ENCODE measurements at regions not wholly inside any gene's neighbourhood (a gene's known extent, or its start where the extent isn't known, plus 50 kb on each side); places are given as distances from the start of the nearest gene placed in this dataset.
A peak's percentile ranks its signal among the peaks of the same experiment; 100 is the strongest.

DNA sequence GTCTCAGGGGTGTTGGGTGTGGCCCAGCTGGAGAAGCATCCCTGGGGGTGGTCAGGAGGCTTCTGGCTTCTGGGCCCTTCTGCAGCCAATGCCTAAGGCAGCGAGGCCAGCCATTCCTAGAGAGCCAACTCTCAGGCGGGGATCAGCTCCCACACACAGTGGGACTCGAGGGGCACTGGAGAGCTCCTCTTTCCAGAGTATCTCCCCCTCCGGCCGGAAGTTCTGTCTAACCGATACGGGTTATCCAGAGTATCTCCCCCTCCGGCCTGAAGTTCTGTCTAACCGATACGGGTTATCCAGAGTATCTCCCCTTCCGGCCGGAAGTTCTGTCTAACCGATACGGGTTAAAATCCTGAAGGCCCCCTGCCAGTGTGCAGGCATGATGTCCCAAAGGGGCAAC, 71.2 kb upstream of the B3GAT1 start:
- no peak for DNase-seq

DNA sequence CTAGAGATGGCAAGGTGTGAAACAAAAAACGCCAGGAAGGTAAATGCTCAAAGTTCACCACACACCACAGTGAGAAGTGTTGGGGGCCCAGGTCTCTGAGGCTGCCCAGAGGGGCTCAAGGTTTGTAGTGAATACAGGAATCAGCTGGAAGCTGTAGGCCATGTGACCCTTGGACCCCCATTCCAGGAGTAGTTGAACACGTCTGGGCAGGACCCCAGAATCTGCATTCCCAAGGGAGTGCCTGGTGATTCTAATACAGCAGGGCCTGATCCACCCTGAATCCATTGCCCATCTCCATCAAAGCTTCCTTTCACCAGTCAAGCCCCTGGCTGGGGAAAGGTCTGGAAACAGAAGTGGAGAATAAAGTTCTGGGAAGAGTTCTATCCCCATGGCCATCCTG, 70.8 kb upstream of the B3GAT1 start:
- DNase-seq: no peak

DNA sequence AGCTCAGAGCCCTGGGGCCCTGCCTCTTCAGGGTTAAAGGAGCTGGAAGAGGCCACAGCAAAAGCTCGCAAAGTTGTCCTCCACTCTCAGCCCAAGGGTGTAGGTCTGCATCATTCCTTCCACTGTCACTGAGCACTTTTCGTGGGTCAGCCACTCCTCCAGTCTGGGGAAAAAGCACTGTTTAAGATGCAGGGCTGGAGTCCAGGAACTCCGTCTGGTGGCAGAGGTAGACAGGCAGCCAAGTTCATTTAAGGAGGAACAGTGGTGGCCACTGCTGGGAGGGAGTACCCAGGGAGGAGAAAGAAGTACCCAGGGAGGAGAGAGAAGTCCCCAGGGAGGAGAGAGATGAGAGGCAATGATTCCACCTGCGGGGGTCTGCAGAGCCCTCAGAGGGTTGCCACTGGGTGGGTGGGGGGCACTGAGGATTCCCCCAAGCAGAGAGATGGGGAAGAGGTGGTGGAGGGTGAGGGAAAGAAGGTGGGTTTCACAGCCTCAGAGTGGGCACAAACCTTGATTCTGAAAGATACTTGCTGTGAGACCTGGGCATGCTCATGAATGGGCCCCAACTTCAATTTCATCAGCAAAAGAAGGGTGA, 70.0 kb upstream of the B3GAT1 start:
- no peak for DNase-seq

DNA sequence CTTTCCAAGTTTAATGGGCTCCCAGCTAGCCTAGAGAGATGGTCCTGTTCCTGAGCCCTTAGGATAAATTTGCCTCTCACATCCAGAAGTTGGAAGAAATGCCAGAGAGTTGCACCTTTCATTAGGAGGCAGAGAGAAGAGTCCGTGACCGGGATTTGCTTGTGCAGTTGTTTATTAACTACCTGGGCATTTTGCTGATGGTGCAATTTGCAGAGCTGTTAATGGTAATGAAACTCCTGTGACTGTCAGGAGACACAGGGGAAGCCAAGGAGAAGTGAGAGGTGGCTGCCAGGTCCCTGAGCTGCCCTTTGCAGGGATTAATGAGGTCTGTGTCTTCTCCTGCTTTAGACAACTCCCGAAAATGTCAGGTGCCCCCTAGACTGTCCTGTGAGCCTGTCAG, 69.1 kb upstream of the B3GAT1 start:
- DNase-seq: no peak

DNA sequence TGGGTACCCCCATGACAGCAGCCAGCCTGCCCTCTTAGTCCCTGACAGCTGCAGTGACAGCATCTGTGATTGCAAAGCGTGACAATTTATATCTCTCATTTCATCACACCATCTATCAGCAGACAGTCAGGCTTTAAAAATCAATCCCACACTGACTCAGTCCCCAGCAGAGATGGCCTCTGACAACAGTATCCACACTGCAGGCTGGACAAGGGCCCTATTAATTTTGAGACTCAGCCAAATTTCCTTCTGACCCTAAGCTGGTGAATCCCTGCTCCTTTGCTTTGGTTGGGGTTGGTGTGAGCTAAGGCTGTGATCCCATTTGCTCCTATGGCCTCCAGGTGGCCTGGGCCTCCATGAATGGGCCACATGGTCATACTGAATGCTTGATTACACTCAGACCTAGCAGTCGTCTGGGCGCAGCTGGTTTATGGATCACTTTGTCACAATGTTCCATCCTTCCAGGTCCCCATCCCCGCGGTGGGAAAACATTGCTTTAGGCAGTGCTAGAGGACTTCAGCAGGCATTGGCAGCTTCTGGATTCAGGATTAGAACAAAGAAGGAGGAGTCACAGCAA, 68.2 kb upstream of the B3GAT1 start:
- no peak for DNase-seq

DNA sequence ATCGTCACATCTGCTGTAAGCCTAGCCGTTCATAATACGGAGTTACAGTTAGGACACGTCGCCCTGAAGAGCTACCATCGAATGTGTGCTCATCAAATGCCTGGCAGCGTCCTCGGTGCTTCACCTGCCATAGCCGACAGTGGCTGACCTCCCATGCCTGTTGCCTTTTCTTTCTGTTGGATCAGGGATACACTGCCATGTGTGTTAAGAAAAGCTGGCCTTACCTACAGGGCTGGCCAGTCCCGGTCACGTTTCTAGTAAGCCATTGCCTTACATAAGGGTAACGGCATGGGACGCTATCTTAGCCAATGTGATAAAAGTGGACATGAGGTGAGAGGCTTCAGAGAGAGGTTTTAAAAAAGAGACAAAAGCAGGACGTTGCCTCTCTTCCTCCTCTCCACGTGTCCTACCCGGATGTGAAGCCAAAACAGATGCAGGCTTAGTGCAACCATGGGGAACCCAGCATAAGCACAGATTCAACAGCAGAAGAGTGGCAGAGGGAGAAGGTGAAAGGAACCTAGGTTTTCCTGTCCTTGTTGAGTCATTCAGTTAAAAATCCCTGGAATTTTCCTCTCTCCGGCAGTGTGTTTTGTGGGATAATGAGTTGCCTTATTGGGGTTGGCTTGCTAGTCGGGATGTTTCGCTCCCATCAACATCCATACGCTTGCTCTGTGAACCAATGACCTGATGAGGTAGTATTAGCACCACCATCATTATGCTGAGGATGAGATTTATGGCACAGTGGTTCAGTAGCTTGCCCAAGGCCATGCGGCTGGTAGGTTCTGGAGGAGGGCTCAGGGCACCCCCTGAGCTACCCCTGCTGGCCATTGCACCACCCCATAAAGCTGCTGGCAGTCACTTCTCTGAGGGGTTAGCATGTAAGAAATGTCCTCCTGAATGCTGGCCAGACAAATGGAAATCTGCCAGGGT, 67.4 kb upstream of the B3GAT1 start:
- no peak for DNase-seq

DNA sequence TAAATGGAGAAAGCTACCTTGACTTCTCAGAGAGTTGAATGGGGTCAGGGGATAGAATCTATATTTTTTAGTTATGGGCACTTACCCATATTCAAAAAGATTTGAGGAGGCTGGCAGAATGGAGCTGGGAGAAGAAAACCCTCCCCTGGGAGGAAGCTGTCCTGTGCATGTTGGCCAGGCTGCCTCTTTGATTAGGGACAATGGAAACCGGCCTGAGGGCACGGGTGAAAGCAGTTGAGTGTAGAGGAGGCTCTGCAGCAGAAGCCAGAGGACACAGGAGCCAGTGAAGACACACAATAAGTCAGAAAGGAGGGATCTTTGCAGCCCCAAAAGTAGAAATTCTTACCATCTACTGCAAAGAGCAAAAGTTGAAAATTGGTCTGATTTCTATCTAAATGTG, 66.6 kb upstream of the B3GAT1 start:
- no peak for DNase-seq

DNA sequence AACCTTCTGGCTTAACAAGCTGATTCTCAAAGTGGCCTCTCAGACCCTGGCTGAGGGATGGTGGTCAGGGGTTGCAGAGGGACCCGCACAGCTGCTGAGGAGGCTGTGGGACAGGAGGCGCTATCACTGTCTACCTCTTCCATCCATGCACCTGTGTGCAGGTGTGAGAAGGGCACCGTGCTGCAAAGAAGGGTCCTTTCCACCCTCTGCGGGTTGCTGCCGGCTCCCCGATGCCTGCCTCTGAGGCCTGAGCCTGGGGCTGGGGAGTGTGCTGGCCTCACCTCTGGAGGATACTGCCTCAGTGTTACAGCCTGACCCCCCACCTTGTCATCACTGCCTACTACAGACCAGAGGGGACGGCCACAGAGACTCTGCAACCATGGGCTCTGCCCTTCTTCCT, 66.1 kb upstream of the B3GAT1 start:
- DNase-seq: no peak

DNA sequence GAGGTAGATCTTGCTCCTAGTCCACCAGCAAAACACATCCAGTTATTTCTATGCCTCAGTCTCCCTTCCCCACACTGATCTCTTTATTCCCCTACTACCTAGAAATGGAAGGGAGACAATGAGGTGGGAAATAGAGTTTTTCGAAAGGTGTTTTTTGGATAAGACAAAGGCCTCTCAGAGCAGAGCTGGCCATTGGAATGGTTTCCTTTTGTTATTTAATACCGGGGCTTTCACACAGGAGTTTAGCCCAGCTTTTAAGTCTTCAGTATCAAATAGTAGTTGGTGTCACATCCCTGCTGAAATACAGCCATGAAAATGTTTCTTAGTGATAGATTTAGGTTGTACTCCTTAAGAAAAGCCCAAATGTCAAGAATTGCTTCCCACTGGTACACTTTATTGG, 65.4 kb upstream of the B3GAT1 start:
- no peak for DNase-seq

DNA sequence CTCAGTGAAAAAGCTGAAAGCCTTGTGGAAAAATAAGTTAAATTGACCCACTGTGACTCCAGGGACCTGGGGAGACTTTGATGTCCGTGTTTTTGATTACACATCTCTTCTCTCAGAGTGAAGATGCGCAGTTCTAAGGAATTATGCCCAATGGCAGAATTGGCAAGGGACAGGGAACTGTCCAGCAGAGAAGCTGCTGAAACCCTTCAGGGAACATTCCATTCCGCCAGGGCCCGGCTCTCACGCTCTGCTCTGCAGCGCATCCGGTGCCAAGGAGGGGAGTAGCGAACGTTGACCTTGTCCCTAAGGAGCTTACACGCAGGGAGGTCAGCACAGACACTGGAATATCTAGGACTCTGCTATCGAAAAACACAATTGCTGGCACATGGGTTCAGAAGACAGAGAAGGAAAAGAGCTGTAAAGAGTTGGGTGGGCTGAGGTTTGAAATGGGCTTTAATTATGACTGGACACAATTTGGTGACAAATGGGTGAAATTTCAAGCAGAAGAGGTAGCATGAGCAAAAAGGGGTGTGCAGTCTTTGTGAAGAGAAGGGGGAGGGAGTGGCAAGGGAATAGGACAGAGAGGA, 64.5 kb upstream of the B3GAT1 start:
- DNase-seq: no peak

DNA sequence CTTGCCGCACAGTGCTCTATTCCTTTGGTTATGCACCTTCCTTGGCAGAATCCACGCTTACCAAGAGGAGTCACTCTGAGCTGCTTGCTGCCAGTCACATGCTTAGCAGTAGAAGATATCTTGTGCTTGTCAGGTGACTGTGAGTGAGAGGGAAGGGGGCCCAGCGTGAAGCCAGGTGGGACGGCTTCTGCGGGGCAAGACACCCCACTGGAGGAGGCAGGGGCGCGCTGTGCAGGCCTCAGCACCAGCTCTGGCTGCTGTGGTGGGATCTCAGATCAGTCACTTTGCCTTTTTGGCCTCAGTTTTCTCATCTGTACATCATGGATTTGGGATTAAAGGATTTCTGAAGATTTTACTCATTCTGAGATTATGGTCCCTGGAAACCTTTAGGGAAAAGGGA, 63.9 kb upstream of the B3GAT1 start:
- DNase-seq: no peak

DNA sequence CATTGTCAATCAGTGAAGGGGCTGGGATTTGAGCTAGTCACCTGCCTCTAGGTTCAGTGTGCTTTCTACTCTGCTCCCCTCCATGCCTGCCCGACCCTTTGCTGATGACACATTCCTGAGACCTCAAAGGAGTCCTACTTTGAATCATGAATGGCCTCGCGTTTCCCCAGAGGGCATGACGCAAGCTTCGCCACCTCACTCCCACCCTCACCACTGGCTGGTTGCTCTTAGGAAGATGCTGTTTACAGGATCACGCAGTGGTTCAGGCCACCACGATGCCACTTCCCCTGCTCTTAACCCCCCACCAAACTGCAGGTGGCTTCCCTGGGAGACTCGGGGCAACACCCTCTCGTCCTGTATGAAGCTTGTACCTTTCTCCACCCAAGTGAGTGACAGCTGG, 62.9 kb upstream of the B3GAT1 start:
- DNase-seq: no peak

DNA sequence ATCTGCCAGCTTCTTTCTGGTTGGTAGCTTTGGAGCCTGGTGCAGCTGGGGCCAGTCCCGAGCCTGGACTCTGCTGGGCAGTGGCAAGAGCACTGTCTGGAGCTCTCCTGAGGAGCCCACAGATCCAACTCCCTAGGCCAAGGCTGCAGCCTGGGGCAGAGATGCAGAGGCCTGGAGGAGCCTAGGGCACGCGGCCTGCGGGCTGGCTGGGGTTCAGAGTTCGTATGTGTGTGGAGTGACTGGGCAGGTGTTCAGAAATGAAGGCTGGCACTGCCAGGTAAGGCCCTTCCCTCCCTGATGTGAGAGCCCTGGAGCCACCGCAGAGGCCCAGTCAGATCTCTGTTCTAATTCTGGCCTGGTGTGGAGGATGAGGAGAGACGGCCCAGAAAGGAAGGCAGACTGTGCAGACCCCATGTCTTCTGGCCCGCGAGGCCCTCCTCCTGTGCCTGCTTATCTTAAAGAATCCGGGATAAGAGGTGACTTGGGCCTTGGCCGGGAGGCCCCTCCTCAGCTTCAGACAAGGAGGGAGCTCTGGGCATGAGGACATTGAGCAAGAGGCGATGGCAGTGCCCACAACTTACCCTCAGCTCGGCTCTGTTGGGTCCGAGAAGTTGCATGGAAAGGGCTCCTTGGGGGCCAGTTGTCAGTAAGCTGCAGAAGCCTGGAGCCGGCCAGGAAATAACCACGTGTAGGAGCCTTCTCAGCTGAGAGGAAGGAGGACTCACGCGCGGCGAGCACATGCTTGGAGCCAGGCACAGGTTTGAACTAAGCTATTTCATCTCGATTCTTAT, 62.2 kb upstream of the B3GAT1 start:
- DNase-seq: no peak

DNA sequence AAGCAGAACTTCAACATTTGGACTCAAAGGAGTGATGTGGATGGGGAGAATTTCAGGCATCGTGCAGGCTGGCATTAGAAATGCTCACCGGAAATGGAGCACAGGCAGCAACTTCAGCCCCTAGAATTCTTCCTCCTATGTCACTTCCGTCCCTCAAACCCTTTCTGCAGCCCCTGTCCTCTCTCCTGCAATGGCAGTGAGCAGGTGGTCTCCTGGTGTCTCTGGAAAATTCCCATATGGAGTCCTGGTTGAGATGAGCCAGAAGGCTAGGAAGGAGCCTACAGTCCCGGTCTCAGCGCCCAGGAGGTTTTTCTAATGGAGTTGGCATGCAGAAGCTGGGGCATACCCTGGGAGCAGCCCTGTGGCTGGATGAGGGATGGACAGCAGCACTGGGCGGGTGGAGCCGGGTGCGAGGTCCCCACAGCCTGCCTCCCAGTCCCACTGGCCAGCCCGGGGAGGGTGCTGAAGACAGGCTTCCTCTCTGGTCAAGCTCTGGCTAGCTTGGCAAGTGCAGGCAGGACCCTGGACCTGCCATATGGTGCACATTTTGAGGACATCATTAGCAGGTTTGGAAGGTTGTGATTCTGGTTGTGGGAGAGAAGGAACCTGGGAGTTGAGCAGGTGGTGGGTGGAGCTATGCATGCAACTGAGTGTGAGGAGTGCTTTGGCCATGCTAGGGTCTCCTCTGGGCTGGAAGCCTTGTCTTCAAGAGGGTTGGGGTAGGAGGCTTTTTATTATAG, 59.8 kb upstream of the B3GAT1 start:
- DNase-seq: no peak

DNA sequence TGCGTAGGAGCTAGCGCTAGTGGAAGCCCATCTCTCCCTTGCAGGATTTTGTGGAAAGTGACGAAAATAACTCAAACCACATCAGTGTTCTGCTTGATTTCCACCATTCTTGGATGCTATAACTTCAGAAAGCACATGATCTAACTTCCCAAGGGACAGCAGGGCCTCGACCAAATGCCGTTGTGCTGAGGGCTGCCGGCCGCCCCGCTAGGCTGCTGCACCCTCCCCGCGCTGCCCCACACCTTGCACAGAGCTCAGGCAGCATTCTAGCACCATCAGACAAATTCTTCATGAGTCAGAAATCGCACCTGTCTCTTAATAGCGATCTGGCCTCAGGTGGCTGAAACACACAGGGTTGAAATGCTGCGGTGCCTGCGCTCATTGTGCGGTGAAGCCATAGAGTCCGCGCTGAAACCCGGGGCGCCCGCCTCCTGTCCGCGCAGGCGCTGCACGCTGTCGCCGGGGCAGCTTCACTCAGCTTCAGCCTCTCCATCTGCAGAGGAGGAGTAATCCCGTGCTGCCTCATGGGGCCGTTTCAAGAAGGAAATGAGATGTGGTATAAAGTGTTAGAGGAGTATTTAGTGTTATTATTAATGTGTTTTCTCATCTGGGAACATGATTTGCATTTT, 59.2 kb upstream of the B3GAT1 start:
- no peak for DNase-seq

DNA sequence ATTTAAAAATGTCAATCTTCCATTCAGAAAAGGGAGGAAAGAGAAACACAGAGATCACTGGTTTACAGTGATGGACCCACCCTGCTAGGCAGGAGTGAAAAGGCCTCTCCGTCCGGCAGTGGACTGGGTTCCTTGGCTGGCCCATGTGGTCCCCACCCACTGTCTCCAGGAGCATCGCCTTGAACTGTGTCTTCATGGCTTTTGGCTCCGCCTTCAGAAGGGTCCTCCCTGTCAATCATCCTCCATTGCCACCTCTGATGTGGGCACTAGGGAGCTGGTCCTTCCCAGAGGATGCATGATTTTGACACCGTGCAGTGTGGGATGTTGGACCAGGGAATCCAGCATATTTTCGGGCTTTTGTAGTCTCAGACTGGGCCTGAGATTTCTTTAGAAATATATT, 58.2 kb upstream of the B3GAT1 start:
- no peak for DNase-seq

DNA sequence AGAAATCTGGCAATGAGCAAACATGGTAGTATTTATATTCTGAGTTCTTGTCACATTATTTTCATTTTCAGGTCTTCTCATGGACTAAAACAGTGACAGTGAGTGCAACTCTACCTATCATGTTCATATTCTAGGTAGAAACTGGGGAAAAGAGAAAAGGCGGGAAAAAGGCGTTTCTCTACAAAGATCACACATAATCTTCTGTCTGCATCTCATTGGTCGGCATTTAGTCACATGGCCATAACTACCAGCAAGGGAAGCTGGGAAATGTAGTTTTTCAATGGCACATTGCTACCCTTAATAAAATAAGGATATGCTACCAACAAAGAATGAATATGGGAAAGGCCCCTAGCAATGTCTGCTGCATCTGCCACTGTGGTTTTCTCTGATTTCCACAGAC, 57.6 kb upstream of the B3GAT1 start:
- DNase-seq: peak in 1 of 2 experiments; percentile 40

DNA sequence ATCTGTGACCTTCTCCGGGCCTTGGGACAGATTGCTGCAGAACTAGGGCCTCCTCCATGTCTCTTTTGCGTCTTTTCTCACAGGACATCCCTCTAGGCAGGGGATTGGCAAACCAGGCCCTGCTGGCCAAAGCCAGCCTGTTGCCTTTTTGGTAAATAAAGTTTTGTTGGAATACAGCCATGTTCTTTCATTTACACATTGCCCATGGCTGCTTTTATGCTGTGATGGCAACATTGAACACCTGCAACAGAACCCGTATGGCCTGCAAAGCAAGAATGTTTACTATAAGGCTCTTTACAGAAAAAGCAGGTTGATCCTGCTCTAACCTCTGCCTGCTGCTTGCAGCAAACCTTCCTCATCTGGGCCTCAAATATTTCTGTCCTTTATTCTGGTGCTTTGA, 56.8 kb upstream of the B3GAT1 start:
- no peak for DNase-seq

DNA sequence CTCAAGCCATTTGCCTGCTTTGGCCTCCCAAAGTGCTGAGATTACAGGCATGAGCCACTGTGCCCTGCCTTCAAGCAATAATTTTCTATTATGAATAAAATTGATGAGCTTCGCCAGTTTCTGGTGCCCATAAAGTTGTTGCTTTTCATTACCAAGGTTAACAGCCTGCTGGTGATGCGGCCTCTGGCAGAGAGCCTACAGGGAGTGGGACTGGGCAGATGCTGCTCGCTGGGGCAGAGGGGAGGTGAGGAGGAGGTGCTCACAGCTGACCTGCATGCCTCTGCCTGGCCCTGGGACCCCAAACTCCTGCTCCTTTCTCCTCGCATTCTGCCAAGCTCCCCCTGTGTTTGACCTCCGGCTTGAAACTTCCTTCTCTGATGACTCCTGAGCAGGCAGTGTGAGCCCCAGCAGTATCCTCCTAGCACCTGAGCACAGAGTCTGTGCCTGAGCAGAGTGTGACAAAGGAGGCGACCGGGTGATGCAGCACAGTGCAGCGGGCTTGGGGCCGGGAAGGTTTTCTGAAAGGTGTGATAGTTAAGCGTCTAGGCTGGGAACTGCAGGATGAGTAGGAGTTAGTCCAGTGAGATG, 56.1 kb upstream of the B3GAT1 start:
- no peak for DNase-seq

DNA sequence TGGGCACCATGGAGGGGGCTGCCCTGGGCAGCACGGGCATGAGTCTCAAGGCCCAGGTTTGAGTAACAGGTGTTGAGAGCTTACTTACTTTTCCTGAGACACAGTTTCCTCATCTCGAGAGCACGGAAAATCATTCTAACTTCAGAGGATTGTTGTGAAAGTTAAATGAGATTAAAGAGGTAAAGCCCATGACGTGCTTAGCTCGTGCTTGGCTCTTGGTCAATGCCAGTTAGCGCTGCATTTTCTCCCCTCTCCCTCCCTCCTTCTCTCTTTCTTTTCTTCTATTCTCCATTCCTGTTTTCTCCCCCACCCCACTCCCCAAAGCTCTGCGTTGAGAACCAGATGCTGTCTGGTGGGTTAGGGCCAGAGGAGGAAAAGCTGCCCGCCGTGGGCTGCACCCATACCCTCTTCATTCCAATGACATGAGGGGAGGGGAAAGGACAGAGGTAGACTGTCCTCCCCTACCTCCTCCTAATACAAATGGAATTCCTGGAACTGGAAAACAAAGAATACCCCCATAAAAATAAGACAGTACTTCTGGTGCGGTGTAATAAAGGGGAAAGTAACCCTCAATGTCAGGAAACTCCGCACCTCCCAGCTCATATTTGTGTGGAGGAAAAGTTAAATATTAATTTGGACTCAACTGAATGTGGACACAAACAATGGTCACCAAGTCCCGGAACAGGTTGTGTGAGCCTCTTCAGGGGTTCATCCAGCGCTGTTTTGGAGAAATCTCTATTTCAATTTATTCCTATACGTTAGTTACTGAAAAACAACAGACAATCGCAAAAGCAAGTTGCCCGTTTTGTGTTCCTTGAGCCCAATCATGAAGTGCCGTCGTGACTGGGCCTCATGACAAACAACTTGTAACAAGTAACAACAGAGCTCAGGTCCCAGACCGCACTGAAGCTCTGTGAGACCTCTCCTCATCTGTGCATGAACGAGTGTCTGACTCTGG, 54.8 kb upstream of the B3GAT1 start:
- no peak for DNase-seq
